GM12873 (cell line): ENCODE measurements at regions not wholly inside any gene's neighbourhood (a gene's known extent, or its start where the extent isn't known, plus 50 kb on each side); places are given as distances from the start of the nearest gene placed in this dataset.

ENCODE experiments used
- CTCF ChIP-seq: IDR thresholded peaks from 2 replicates; pipeline ENCODE4 v1.5.1; 2012; ENCODE audit warnings: low read depth, mild to moderate bottlenecking, moderate library complexity, low read length, control low read depth; ENCODE audit not compliant: insufficient read depth; ENCODE audit errors: missing control alignments

- TF ChIP-seq CTCF = no peak
These were observed 606.8 kb downstream of the SLCO4C1 start for GRCh38 chr5:101689306-101689705.

- TF ChIP-seq CTCF = no peak
These were observed 607.9 kb downstream of the SLCO4C1 start for GRCh38 chr5:101688156-101688555.

DNA sequence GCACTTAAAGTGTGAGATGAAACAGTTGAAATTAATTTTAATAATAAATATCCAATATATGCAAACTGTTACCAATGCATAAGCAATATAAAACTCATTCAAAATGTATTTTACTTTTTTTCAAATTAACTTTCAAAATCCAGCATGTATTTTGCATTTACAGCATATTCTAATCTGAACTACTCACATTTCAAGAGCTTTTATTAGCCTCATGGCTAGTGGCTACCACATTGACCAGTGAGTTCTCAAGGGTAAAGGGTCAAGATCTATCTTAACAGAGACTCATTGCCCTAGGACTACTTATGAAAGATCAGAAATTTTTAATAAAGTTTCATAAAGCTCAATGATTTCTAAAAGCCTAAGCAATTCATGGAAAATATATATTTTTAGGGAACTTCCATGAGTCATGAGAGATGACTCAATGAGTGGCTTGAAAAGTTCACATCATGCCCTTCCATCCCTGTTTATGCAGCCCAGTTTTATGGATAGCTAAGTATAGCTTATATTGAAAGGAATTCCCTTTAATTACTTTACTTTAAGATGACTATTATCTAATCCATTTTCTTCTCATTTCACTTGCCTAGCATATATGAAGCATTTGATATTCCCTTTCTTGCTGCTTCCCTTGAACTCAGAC is 608.6 kb downstream of the SLCO4C1 start:
- no peak for TF ChIP-seq CTCF

- no peak for TF ChIP-seq CTCF
These were observed 609.4 kb downstream of the SLCO4C1 start for GRCh38 chr5:101686536-101687157.

- no peak for TF ChIP-seq CTCF
These were observed 616.3 kb downstream of the SLCO4C1 start for GRCh38 chr5:101679816-101680215.

DNA sequence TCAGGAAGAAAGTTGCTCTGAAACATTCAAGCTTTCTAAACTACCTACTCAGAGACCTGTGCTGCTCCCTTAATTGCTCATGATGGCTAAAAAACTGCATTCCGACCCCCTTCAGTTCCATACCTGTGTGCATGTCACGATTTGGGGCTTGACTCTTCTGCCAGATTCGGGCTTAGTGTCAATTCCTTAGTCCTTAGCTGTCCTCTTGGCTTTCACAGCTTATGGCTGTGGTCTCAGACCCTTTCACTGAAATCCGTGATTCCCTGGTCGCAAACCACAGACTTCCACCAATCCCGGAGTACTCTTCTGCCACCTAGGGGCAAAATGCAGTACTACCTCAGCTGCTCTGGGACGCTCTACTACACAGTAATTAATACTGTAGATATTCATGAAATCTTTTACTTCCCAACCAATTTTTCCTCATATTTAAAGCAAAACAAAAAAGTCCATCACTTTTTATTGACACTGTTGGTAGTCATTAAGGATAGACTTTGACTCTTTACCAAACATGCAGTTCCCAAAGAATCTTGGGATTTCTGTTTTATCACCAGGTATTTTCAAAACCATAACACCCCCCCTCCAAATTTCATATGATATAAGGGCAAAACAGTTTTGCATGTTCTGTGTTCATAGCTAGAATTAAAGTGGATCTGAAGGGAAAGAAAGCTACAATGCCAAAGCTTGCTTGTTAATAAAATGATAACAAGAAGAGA is 617.4 kb downstream of the SLCO4C1 start:
- peak; percentile 84 for TF ChIP-seq CTCF

DNA sequence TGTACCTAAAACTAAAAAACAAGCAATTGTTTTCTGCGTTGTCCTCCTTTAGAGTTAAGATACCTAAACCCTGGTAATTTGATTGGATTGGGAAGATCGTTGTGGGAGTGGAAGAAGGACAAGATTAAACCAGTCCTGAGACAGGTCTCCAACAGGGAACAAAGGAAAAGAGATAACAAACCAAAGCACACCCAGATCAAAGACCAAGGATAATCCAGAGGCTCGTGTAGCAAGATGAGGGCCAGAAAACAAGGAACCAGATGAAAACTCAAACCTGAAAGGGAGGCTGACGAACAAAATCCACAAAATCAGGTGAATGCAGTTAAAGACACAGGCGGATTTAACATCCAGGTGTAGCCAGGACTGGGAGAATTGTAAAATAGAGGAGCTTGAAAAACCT is 618.1 kb downstream of the SLCO4C1 start:
- no peak for TF ChIP-seq CTCF
